22Rv1 (cell line): ENCODE measurements at regions not wholly inside any gene's neighbourhood (a gene's known extent, or its start where the extent isn't known, plus 50 kb on each side); places are given as distances from the start of the nearest gene placed in this dataset.

Experiments used
- H3K27ac ChIP-seq: fragments of 450-650 bp; 2 replicates; pipeline ENCODE4 v1.5.1; 2017
- ZFX ChIP-seq: fragments of 450-650 bp; IDR thresholded peaks from 2 replicates; pipeline ENCODE4 v1.6.1; 2017; ENCODE audit warnings: antibody characterized with exemption, borderline replicate concordance
- TF ChIP-seq, protein P1 (sequence below): fragments of 450-650 bp; IDR thresholded peaks from 2 replicates; pipeline ENCODE4 v1.5.1; 2017; ENCODE audit warnings: mild to moderate bottlenecking

DNA sequence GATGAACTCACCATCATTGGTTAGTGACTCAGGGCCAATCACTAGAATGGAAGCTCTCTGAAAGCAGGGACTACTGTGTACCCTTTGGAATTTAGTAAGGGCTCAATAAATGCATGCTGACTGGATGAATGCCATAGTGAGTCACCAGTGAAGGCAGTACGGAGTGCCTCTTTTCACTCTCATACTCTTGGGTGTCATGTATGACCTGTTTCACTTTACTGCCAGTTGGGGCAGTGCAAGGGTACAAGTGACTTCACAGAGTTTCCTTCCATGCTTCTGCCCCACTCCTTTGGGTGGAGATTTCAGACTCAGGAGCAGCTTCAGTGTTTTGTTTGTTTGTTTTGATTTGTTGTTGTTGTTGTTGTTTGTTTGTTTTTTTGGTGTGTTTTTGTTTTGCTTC lies 57.7 kb downstream of the SOX3 start:
- TF ChIP-seq, protein P1, sequence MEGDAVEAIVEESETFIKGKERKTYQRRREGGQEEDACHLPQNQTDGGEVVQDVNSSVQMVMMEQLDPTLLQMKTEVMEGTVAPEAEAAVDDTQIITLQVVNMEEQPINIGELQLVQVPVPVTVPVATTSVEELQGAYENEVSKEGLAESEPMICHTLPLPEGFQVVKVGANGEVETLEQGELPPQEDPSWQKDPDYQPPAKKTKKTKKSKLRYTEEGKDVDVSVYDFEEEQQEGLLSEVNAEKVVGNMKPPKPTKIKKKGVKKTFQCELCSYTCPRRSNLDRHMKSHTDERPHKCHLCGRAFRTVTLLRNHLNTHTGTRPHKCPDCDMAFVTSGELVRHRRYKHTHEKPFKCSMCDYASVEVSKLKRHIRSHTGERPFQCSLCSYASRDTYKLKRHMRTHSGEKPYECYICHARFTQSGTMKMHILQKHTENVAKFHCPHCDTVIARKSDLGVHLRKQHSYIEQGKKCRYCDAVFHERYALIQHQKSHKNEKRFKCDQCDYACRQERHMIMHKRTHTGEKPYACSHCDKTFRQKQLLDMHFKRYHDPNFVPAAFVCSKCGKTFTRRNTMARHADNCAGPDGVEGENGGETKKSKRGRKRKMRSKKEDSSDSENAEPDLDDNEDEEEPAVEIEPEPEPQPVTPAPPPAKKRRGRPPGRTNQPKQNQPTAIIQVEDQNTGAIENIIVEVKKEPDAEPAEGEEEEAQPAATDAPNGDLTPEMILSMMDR, result no peak
- no peak for TF ChIP-seq ZFX
- H3K27ac ChIP-seq, result no peak overlapping the region

DNA sequence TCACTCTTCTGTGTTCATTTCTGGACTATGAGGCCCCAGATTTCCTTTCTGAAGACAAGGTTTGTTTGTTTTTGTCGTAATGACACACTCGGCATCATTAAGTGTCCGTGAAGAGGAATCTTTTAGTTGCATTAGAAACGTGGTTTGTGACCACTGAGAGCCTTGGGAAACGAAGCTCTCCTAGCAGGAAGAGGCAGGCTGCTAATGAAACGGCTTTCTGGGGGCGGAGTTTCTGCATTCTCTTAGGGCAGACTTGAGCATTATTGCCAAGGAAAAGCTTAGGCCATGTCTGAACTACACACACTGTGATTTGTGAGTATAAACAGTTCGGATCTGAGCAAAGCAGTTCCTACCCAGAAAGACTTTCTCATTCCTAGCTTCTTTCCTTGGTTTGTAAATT lies 64.0 kb downstream of the SOX3 start:
- TF ChIP-seq, protein P1, result no peak
- TF ChIP-seq ZFX, result no peak
- H3K27ac ChIP-seq, result no peak overlapping the region

DNA sequence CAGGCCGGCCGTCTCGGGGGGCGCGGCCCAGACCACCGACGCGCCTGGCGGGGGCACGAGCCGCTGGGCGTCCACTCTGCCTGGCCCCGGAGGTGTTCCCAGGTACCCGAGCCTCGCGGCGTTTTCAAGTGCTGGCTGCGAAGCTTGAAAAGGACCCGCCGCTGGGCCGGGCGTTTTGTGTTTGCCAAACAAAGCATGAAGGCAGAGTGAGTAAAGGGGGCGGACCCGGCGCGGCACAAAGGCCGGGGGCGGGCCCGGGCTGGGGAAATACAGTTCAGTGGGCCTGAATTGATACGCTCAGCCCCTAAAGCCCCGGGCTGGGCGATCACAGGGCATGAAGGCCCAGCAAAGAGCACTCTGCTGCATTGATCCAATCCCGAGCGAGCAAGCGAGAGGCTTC lies 65.4 kb downstream of the SOX3 start:
- TF ChIP-seq ZFX, result no peak
- TF ChIP-seq, protein P1, result no peak
- H3K27ac ChIP-seq, result no peak overlapping the region

DNA sequence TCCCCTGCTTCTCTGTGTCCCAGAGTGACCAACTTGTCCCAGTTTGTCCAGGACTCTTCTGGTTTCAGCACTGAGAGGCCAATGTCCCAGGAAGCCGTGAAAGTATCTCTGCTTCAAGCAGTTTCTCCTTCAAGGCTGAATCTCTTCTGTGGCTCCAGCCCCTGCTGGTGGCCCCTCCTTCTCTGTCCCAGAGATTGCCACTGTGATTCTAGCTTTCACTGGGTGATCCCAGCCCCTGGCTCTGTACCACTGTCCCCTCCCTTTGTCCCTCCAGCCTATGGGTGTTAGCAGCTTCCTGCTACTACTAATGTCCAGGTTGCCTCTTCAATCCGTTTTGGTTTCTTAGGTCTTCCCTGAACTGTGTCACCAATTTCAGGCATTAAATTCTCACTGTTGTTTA lies 70.5 kb downstream of the SOX3 start:
- TF ChIP-seq, protein P1, result no peak
- TF ChIP-seq ZFX, result no peak

DNA sequence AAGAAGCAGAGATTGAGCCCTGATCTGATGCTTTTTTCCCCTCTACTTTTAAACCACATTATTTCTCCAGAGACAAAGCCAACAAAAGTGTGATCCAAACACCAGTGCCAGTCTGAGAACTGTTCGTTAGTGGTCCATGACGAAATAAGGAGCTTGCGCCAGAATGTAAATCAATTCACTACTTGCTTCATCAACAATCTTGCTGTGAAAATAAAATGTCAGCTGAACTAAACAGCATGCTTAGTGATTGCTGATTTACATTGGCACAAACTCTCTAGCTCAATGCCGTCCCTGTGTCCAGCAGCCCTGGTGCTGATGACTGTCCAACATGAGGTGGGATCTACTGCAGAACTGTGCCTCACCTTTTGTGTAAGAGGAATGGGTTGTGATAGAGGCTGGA lies 71.3 kb downstream of the SOX3 start:
- H3K27ac ChIP-seq, result no peak overlapping the region
- TF ChIP-seq ZFX, result no peak
- TF ChIP-seq, protein P1, result no peak

More for the DNA sequence above, 70.5 kb downstream of the SOX3 start:
- H3K27ac ChIP-seq, result no peak overlapping the region

DNA sequence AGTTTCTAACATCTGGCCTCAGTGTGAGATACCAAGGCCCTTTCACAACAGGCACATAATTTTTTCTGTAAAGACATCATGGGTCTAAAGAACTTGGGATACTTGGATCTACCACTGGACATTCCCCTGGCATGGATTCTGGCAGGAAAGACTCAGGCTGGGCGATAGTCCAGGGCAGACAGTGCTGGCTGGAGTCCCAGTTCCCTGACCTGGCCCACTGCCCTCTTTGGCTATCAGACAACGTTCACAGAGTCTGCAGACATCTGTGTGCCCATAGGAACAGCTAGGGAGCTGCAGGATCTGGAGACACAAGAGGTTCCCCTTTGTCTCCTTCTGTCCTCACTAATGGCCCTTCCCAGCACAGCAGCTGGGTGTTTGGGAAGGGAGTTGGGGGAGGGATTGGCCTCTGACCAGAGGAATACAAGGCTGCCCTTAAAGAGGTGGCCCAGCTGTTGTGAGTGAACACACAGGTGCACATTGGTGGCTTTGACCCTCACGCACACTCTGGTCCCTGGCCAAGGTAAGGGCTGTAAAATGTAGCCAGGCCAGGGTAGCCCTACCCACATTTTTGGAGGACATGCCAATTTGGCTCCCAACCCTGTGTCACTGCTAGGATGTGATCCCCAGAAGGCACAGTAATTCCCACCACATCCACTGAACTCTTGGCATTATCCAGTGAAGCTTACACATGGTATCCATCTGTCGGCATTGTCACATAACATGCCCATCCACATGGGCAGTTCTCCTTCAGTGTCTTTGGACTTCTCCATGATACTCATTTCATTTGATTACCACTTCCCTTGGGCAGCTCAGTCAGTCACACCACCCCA lies 72.3 kb downstream of the SOX3 start:
- TF ChIP-seq, protein P1, result no peak
- no peak for TF ChIP-seq ZFX
- no peak overlapping the region for H3K27ac ChIP-seq

DNA sequence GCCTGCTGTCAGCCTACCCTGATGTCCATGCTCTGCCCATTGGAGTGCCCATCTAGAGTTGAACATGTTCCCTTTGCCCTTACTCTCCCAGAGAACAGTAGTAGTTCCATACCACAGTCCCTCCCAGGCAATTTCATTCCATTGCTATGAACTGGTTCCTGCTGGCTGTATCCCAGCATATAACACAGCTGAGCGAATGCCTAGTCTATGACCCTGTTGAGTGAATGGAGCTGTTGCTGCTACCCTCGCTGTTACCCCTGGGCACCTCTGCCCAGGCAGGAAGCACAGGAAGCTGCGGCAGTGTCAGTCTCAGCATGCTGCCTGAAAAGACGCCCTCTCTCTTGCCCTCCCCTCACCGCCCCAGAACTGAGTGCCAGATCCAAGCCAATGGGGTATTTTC lies 73.3 kb downstream of the SOX3 start:
- TF ChIP-seq, protein P1, result no peak
- TF ChIP-seq ZFX, result no peak

More for the DNA sequence above, 73.3 kb downstream of the SOX3 start:
- no peak overlapping the region for H3K27ac ChIP-seq
